Thyroid gland (tissue), 4 donors: ENCODE measurements at regions not wholly inside any gene's neighbourhood (a gene's known extent, or its start where the extent isn't known, plus 50 kb on each side); places are given as distances from the start of the nearest gene placed in this dataset.

Experiments used
- POLR2A ChIP-seq, 2 donors: fragments of 450-650 bp; IDR thresholded peaks; one replicate each; pipeline ENCODE4 v1.6.1; 2017; ENCODE audit warnings: antibody characterized with exemption in 2 of 2, mild to moderate bottlenecking in 2 of 2, moderate library complexity in 1 of 2
- TF ChIP-seq, protein P1 (sequence below), 6 experiments: fragments of 200-600 bp in 3 of 6; fragments of 450-650 bp in 3 of 6; sonication (generic) in 3 of 6; IDR thresholded peaks; one replicate each; pipeline ENCODE4 v1.5.1; 2016 to 2019; ENCODE audit warnings: antibody characterized with exemption in 6 of 6, mild to moderate bottlenecking in 2 of 6, inconsistent platforms in 1 of 6, moderate library complexity in 1 of 6

DNA sequence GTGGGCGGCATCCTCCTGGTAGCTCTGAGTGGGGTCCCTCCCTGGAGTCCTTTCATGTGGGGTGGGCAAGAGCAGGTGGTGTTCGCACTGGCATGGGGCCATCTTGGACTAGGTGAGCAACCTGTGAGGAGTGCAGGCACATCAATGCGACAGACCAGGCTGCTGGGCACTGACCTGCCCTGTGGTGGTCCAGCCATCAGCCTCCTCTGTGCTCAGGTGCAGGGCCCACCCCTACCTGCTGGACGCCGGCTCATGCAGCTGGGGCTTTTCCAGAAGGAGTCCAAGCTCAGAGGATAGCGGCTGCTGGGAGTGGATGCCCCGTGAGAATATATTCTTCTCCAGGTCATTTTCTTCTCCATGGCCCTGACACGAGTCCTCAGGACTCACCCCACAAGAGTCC, 424.4 kb downstream of the GLRX3 start:
- no peak for TF ChIP-seq POLR2A (IDR thresholded peaks at IDR 0.05)
- TF ChIP-seq, protein P1, sequence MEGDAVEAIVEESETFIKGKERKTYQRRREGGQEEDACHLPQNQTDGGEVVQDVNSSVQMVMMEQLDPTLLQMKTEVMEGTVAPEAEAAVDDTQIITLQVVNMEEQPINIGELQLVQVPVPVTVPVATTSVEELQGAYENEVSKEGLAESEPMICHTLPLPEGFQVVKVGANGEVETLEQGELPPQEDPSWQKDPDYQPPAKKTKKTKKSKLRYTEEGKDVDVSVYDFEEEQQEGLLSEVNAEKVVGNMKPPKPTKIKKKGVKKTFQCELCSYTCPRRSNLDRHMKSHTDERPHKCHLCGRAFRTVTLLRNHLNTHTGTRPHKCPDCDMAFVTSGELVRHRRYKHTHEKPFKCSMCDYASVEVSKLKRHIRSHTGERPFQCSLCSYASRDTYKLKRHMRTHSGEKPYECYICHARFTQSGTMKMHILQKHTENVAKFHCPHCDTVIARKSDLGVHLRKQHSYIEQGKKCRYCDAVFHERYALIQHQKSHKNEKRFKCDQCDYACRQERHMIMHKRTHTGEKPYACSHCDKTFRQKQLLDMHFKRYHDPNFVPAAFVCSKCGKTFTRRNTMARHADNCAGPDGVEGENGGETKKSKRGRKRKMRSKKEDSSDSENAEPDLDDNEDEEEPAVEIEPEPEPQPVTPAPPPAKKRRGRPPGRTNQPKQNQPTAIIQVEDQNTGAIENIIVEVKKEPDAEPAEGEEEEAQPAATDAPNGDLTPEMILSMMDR (IDR thresholded peaks at IDR 0.05): no peak
